Keratinocyte (primary cell): ENCODE measurements at regions not wholly inside any gene's neighbourhood (a gene's known extent, or its start where the extent isn't known, plus 50 kb on each side); places are given as distances from the start of the nearest gene placed in this dataset.

Experiments used
- DNase-seq: peaks from one replicate; pipeline ENCODE4 v3.0.0-alpha.2; 2011; ENCODE audit warnings: low read depth, missing footprints, low spot score
- FAIRE-seq: peaks from 2 replicates; lab custom pipeline; 2011; peaks lifted over from hg19 to GRCh38; lab: Jason Lieb, UNC
- H2AFZ ChIP-seq: 2 replicates; pipeline ENCODE4 v1.6.0; 2012; ENCODE audit warnings: low read length, control low read depth, inconsistent platforms; ENCODE audit not compliant: control insufficient read depth
- H3K27ac ChIP-seq: 2 replicates; pipeline ENCODE4 v1.5.1; 2011; ENCODE audit warnings: low read length; ENCODE audit not compliant: control insufficient read depth, insufficient read depth
- H3K27me3 ChIP-seq: 3 replicates; pipeline ENCODE4 v1.6.0; 2011; ENCODE audit warnings: low read length; ENCODE audit not compliant: control insufficient read depth, insufficient read depth; ENCODE audit errors: extremely low read depth
- H3K36me3 ChIP-seq, 2 experiments: 2 replicates in 1 of 2; 3 replicates in 1 of 2; pipeline ENCODE4 v1.5.1; 2011; ENCODE audit warnings: low read length in 2 of 2, mild to moderate bottlenecking in 1 of 2; ENCODE audit not compliant: control insufficient read depth in 2 of 2, insufficient read depth in 2 of 2; ENCODE audit errors: extremely low read depth in 1 of 2
- H3K4me1 ChIP-seq: 3 replicates; pipeline ENCODE4 v1.5.1; 2011; ENCODE audit warnings: low read length; ENCODE audit not compliant: control insufficient read depth, insufficient read depth; ENCODE audit errors: extremely low read depth
- H3K4me2 ChIP-seq: 3 replicates; pipeline ENCODE4 v1.6.0; 2011; ENCODE audit warnings: low read depth, low read length; ENCODE audit not compliant: control insufficient read depth, insufficient read depth; ENCODE audit errors: extremely low read depth
- H3K4me3 ChIP-seq, 3 experiments: fragments of 200-600 bp in 1 of 3; sonication (generic) in 1 of 3; 2 replicates in 2 of 3; 3 replicates in 1 of 3; pipeline ENCODE4 v1.5.1; 2011 to 2016; ENCODE audit warnings: low read length in 3 of 3, mild to moderate bottlenecking in 3 of 3, control low read depth in 2 of 3, inconsistent platforms in 1 of 3, low read depth in 1 of 3, mixed read lengths in 1 of 3, mixed run types in 1 of 3, moderate library complexity in 1 of 3; ENCODE audit not compliant: control insufficient read depth in 2 of 3, insufficient read depth in 2 of 3; ENCODE audit errors: extremely low read depth in 1 of 3
- H3K79me2 ChIP-seq: 2 replicates; pipeline ENCODE4 v1.6.0; 2012; ENCODE audit warnings: low read length; ENCODE audit not compliant: control insufficient read depth, insufficient read depth
- H3K9ac ChIP-seq: 3 replicates; pipeline ENCODE4 v1.6.0; 2011; ENCODE audit warnings: low read length; ENCODE audit not compliant: control insufficient read depth, insufficient read depth; ENCODE audit errors: extremely low read depth
- H3K9me1 ChIP-seq: 3 replicates; pipeline ENCODE4 v1.6.0; 2011; ENCODE audit warnings: low read length; ENCODE audit not compliant: control insufficient read depth, insufficient read depth; ENCODE audit errors: extremely low read depth
- H3K9me3 ChIP-seq: 2 replicates; pipeline ENCODE4 v1.5.1; 2012; ENCODE audit warnings: low read depth, low read length; ENCODE audit not compliant: control insufficient read depth
- H4K20me1 ChIP-seq: 3 replicates; pipeline ENCODE4 v1.6.0; 2011; ENCODE audit warnings: low read length; ENCODE audit not compliant: control insufficient read depth, insufficient read depth; ENCODE audit errors: extremely low read depth
- CTCF ChIP-seq, 3 experiments: IDR thresholded peaks in 1 of 3; conservative IDR thresholded peaks in 1 of 3; optimal IDR thresholded peaks in 1 of 3; 2 replicates in 2 of 3; 3 replicates in 1 of 3; pipeline versions ENCODE3 to v1.5.1; 2011; ENCODE audit warnings: low read length in 3 of 3, mild to moderate bottlenecking in 3 of 3, moderate library complexity in 2 of 3, control low read depth in 1 of 3, inconsistent platforms in 1 of 3; ENCODE audit not compliant: insufficient read depth in 2 of 3; ENCODE audit errors: extremely low read depth in 1 of 3
- EZH2 ChIP-seq: IDR thresholded peaks from one replicate; pipeline ENCODE4 v1.6.1; 2012; ENCODE audit warnings: inconsistent platforms, mild to moderate bottlenecking, low read length, moderate library complexity
- dilution Hi-C: fragments of 300-500 bp; cut with MboI; formaldehyde crosslinking; loops from one replicate; pipeline ENCODE4 v1.7.0; 2020; ENCODE audit warnings: low sequenced_read_pairs; ENCODE audit not compliant: extremely low pct_ligation_motif_present

- Histone ChIP-seq H3K27ac (no peak overlapping the region), H4K20me1 (no peaks in the 10 kb centered on the region), H3K9me3 (no peaks in the 10 kb centered on the region), H3K79me2 (no peaks in the 10 kb centered on the region), H3K36me3 (no peaks in the 10 kb centered on the region), H3K4me3 (no peak overlapping the region), H2AFZ (no peak overlapping the region), H3K4me2 (no peak overlapping the region), H3K4me1 (no peaks in the 10 kb centered on the region), H3K9me1 (no peaks in the 10 kb centered on the region), H3K27me3 (no peaks in the 10 kb centered on the region), H3K9ac (no peak overlapping the region)
- TF ChIP-seq CTCF (optimal IDR thresholded peaks at IDR 0.05 in 1 of 3, IDR thresholded peaks at IDR 0.05 in 1 of 3, conservative IDR thresholded peaks at IDR 0.05 in 1 of 3; ENCODE audit: extremely low read depth in 1 of 3, insufficient read depth in 2 of 3, low read length in 3 of 3) = no peak
- TF ChIP-seq EZH2 = no peak
- dilution Hi-C loops = no loop called here
- FAIRE-seq (no peak), DNase-seq (no peak)
These were observed 67.1 kb upstream of the ROBO2 start for GRCh38 chr3:76972624-76973296.

- FAIRE-seq = no peak
These were observed 62.9 kb upstream of the ROBO2 start for GRCh38 chr3:76976996-76977395.

More at GRCh38 chr3:76976996-76977395, 62.9 kb upstream of the ROBO2 start:
- TF ChIP-seq EZH2 = no peak
- no peak for TF ChIP-seq CTCF (optimal IDR thresholded peaks at IDR 0.05 in 1 of 3, IDR thresholded peaks at IDR 0.05 in 1 of 3, conservative IDR thresholded peaks at IDR 0.05 in 1 of 3; ENCODE audit: extremely low read depth in 1 of 3, insufficient read depth in 2 of 3, low read length in 3 of 3)
- Histone ChIP-seq H2AFZ (no peak overlapping the region), H3K4me1 (no peaks in the 10 kb centered on the region), H3K9ac (no peak overlapping the region), H4K20me1 (no peaks in the 10 kb centered on the region), H3K79me2 (no peaks in the 10 kb centered on the region), H3K9me3 (no peaks in the 10 kb centered on the region), H3K27ac (no peak overlapping the region), H3K27me3 (no peaks in the 10 kb centered on the region), H3K9me1 (no peaks in the 10 kb centered on the region), H3K4me3 (no peak overlapping the region), H3K4me2 (no peak overlapping the region), H3K36me3 (no peaks in the 10 kb centered on the region)
- DNase-seq = no peak
- dilution Hi-C loops = no loop called here
